HepG2 (cell line): ENCODE measurements at regions not wholly inside any gene's neighbourhood (a gene's known extent, or its start where the extent isn't known, plus 50 kb on each side); places are given as distances from the start of the nearest gene placed in this dataset.

ENCODE experiments used
- ATAC-seq: fragments of 200-7000 bp; cut with Tn5 transposase; 3 replicates; pipeline ENCODE4 v1.9.1; 2020; ENCODE audit warnings: mild to moderate bottlenecking, moderate library complexity
- BruUV-seq: library from RNA; stranded (reverse); fragments of 400-500 nt; replicated peaks from 2 replicates; lab custom pipeline; 2021; lab: Mats Ljungman, UMichigan
- CTCF ChIA-PET: fragments of 300-600 bp; formaldehyde crosslinking; extraction: SDS; loops from one replicate; lab custom pipeline; 2021; ENCODE audit warnings: low total read pairs, inconsistent platforms, low intra/inter-chr PET ratio; lab: Yijun Ruan, JAX
- POLR2A ChIA-PET: fragments of 350-600 bp; sonication (Branson Sonifier 250); formaldehyde crosslinking; loops from one replicate; lab custom pipeline; 2020; ENCODE audit warnings: antibody characterized with exemption, inconsistent platforms; lab: Yijun Ruan, JAX
- DNase-seq: peaks from one replicate; pipeline ENCODE4 v3.0.0-alpha.2; 2015; ENCODE audit warnings: low spot score
- FAIRE-seq: peaks from 3 replicates; lab custom pipeline; 2011; peaks lifted over from hg19 to GRCh38; lab: Jason Lieb, UNC
- H2AFZ ChIP-seq: one replicate; pipeline ENCODE4 v1.6.1; 2011; ENCODE audit warnings: low read length, inconsistent platforms
- H3K27ac ChIP-seq: fragments of 300-600 bp; 3 replicates; pipeline ENCODE4 v1.8.0; 2011; ENCODE audit warnings: mixed run types, mild to moderate bottlenecking, mixed read lengths, low read length, inconsistent platforms; ENCODE audit not compliant: insufficient read depth; ENCODE audit errors: extremely low read length
- H3K27me3 ChIP-seq, 2 experiments: fragments of 200-600 bp in 1 of 2; 2 replicates in 1 of 2; 3 replicates in 1 of 2; pipeline versions ENCODE4 v1.6.0 to v1.8.0; 2011; ENCODE audit warnings: low read length in 2 of 2, mild to moderate bottlenecking in 2 of 2, moderate library complexity in 2 of 2, inconsistent platforms in 1 of 2; ENCODE audit not compliant: insufficient read depth in 2 of 2, control insufficient read depth in 1 of 2
- H3K36me3 ChIP-seq, 2 experiments: fragments of 200-600 bp in 1 of 2; replicated peaks in 1 of 2; 2 replicates in 1 of 2; 3 replicates in 1 of 2; pipeline versions ENCODE4 v1.5.1 to v1.8.0; 2011; ENCODE audit warnings: low read length in 2 of 2, inconsistent platforms in 1 of 2; ENCODE audit not compliant: insufficient read depth in 2 of 2, control insufficient read depth in 1 of 2
- H3K4me1 ChIP-seq: 2 replicates; pipeline ENCODE4 v1.5.1; 2012; ENCODE audit warnings: low read length, inconsistent platforms; ENCODE audit not compliant: insufficient read depth
- H3K4me2 ChIP-seq: 2 replicates; pipeline ENCODE4 v1.6.0; 2011; ENCODE audit warnings: low read depth, low read length, inconsistent platforms
- H3K4me3 ChIP-seq, 3 experiments: fragments of 200-600 bp in 1 of 3; sonication (generic), shearing (Covaris generic) in 1 of 3; replicated peaks in 1 of 3; 2 replicates each; pipeline ENCODE4 v1.5.1; 2011 to 2016; ENCODE audit warnings: low read length in 3 of 3, inconsistent platforms in 2 of 3, low read depth in 2 of 3, mild to moderate bottlenecking in 2 of 3, control low read depth in 1 of 3, mixed read lengths in 1 of 3; ENCODE audit not compliant: insufficient read depth in 1 of 3
- H3K79me2 ChIP-seq: one replicate; pipeline ENCODE4 v1.6.1; 2011; ENCODE audit warnings: low read length, inconsistent platforms; ENCODE audit not compliant: insufficient read depth
- H3K9ac ChIP-seq: 2 replicates; pipeline ENCODE4 v1.6.0; 2011; ENCODE audit warnings: mild to moderate bottlenecking, low read depth, low read length, inconsistent platforms; ENCODE audit not compliant: insufficient read depth
- H3K9me3 ChIP-seq: 2 replicates; pipeline ENCODE4 v1.5.1; 2012; ENCODE audit warnings: mild to moderate bottlenecking, low read length
- H4K20me1 ChIP-seq: 2 replicates; pipeline ENCODE4 v1.6.0; 2011; ENCODE audit warnings: inconsistent platforms, mild to moderate bottlenecking, low read length, moderate library complexity; ENCODE audit not compliant: insufficient read depth
- ATF6 ChIP-seq: sonication (generic); formaldehyde crosslinking; conservative IDR thresholded peaks from 2 replicates; pipeline ENCODE4 v1.4.0; 2020; ENCODE audit warnings: missing genetic modification reagents
- FOXO1 ChIP-seq: sonication (generic); formaldehyde crosslinking; IDR thresholded peaks from 2 replicates; pipeline ENCODE4 v1.4.0; 2020; ENCODE audit warnings: missing genetic modification reagents
- GABPB1 ChIP-seq: IDR thresholded peaks from 2 replicates; pipeline ENCODE4 v1.6.1; 2016; ENCODE audit warnings: mild to moderate bottlenecking, missing genetic modification reagents, moderate library complexity, missing compliant biosample characterization
- MTF1 ChIP-seq: sonication (generic); formaldehyde crosslinking; IDR thresholded peaks from 2 replicates; pipeline ENCODE4 v1.5.0; 2020; ENCODE audit warnings: missing genetic modification reagents
- NR2F6 ChIP-seq, 2 experiments: IDR thresholded peaks; 2 replicates each; pipeline ENCODE4 v1.6.1; 2016; ENCODE audit warnings: antibody characterized with exemption in 1 of 2, mild to moderate bottlenecking in 1 of 2
- PBX2 ChIP-seq: IDR thresholded peaks from 2 replicates; pipeline ENCODE4 v1.6.1; 2016; ENCODE audit warnings: control low read depth
- PLSCR1 ChIP-seq: sonication (generic); formaldehyde crosslinking; IDR thresholded peaks from 2 replicates; pipeline ENCODE4 v1.5.0; 2020; ENCODE audit warnings: missing genetic modification reagents, mild to moderate bottlenecking, borderline replicate concordance
- RNF2 ChIP-seq: fragments of 450-650 bp; conservative IDR thresholded peaks from 2 replicates; pipeline ENCODE4 v1.6.1; 2016; ENCODE audit warnings: low read depth
- SRY ChIP-seq: sonication (generic); formaldehyde crosslinking; IDR thresholded peaks from 2 replicates; pipeline ENCODE4 v1.8.0; 2022; ENCODE audit warnings: mild to moderate bottlenecking, missing genetic modification reagents
- STAG1 ChIP-seq: sonication (generic); formaldehyde crosslinking; IDR thresholded peaks from 2 replicates; pipeline ENCODE4 v1.4.0; 2020; ENCODE audit warnings: missing genetic modification reagents
- TBX3 ChIP-seq: fragments of 450-650 bp; IDR thresholded peaks from 2 replicates; pipeline ENCODE4 v1.6.1; 2017; ENCODE audit warnings: antibody characterized with exemption, mild to moderate bottlenecking, inconsistent platforms, borderline replicate concordance
- ZFAT ChIP-seq: sonication (generic); formaldehyde crosslinking; conservative IDR thresholded peaks from 2 replicates; pipeline ENCODE4 v1.8.1; 2023; ENCODE audit warnings: missing genetic modification reagents, inconsistent platforms
- ZNF354B ChIP-seq: sonication (generic); formaldehyde crosslinking; IDR thresholded peaks from 2 replicates; pipeline ENCODE4 v1.8.0; 2022; ENCODE audit warnings: mild to moderate bottlenecking, missing genetic modification reagents
- ZNF367 ChIP-seq: sonication (generic); formaldehyde crosslinking; IDR thresholded peaks from 2 replicates; pipeline ENCODE4 v1.4.0; 2020; ENCODE audit warnings: missing genetic modification reagents, borderline replicate concordance
- in situ Hi-C: cut with HindIII; loops from 2 replicates; pipeline ENCODE4 v1.10.0; 2017; ENCODE audit warnings: low pct_unique_long_range_greater_than_20kb; ENCODE audit not compliant: extremely low pct_ligation_motif_present
- intact Hi-C: fragments of 100-400 bp; cut with micrococcal nuclease; formaldehyde crosslinking; loops from one replicate; pipeline ENCODE4 v1.10.0; 2022; ENCODE audit not compliant: unreplicated experiment

GRCh38 chr13:61142506-61142905 is 273.1 kb downstream of the PCDH20 start:
- Histone ChIP-seq H3K36me3 (no peaks in the 10 kb centered on the region), H3K4me1 (no peaks in the 10 kb centered on the region), H3K9ac (no peak overlapping the region), H3K27me3 (no peaks in the 10 kb centered on the region), H3K4me3 (no peak overlapping the region), H2AFZ (no peak overlapping the region), H3K79me2 (no peaks in the 10 kb centered on the region), H3K27ac (no peak overlapping the region), H4K20me1 (no peaks in the 10 kb centered on the region), H3K4me2 (no peak overlapping the region), H3K9me3 (no peaks in the 10 kb centered on the region)
- BruUV-seq = no TSS peak
- no peak for DNase-seq
- no peak for TF ChIP-seq ZNF354B (CRISPR knock-in tag)
- TF ChIP-seq PBX2 (CRISPR knock-in tag) = no peak
- TF ChIP-seq STAG1 (CRISPR knock-in tag) = no peak
- no peak for TF ChIP-seq TBX3
- no peak for TF ChIP-seq SRY (CRISPR knock-in tag)
- TF ChIP-seq ATF6 (CRISPR knock-in tag) = no peak
- TF ChIP-seq FOXO1 (CRISPR knock-in tag) = no peak
- no peak for TF ChIP-seq GABPB1
- no peak for TF ChIP-seq MTF1 (CRISPR knock-in tag)
- TF ChIP-seq PLSCR1 (CRISPR knock-in tag) = no peak
- no peak for TF ChIP-seq ZNF367 (CRISPR knock-in tag)
- no peak for TF ChIP-seq RNF2
- no peak for TF ChIP-seq ZFAT
- no peak for TF ChIP-seq NR2F6 (IDR thresholded peaks at IDR 0.05)
- no peak for TF ChIP-seq NR2F6 (CRISPR knock-in tag; IDR thresholded peaks at IDR 0.05)
- no peak for FAIRE-seq
- ChIA-PET CTCF (no interaction called here), POLR2A (no interaction called here)
- no peak for ATAC-seq
- intact Hi-C loops = no loop called here
- in situ Hi-C loops = no loop called here
